ENCODE measurements at regions not wholly inside any gene's neighbourhood (a gene's known extent, or its start where the extent isn't known, plus 50 kb on each side); places are given as distances from the start of the nearest gene placed in this dataset.

- no peak for DNase-seq
These were observed 326.6 kb upstream of the DPH6 start for GRCh38 chr15:35872577-35872976.

GRCh38 chr15:35874260-35874905 lies 328.4 kb upstream of the DPH6 start:
- DNase-seq = no peak

- DNase-seq = no peak
These were observed 330.8 kb upstream of the DPH6 start for GRCh38 chr15:35876762-35877161.

GRCh38 chr15:35880896-35881295 lies 334.9 kb upstream of the DPH6 start:
- no peak for DNase-seq

DNA sequence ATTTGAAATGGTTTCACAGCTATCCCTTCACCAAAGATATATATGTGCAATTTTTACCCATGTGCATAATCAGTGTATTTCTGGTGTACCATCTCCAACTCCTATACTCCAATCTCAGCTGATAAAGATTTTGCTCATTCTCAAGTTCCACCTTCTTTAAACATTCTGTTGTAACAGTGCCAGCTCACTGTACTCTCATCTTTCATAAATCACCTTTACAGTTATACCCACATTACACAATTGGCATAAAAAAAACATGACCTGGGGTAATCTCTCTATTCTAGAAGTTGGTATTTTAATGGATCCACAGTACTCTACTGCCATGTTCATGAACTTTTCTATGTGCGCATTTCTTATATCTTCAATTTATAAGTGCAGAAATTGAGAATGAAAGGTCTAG lies 339.9 kb upstream of the DPH6 start:
- DNase-seq = no peak

- no peak for DNase-seq
These were observed 340.8 kb upstream of the DPH6 start for GRCh38 chr15:35886765-35887164.

DNA sequence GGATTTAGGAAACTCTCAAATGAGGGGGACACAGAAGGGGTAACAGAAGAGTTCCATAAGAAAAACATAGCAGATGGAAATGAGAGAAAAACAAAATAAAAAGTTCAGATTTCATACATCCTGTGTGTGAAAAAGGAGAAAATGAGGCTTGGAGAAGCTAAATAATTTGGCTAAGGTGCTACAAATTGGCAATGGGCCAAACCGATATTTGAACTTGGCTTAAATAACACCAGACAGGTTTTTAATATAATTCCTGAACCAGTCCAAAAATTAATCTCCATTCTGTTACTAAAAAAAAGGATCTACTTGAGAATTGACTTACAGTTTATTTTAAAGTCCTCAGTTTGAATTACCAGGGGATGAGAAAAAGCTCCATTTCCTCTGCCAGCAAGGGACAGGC lies 342.9 kb upstream of the DPH6 start:
- DNase-seq = no peak

DNA sequence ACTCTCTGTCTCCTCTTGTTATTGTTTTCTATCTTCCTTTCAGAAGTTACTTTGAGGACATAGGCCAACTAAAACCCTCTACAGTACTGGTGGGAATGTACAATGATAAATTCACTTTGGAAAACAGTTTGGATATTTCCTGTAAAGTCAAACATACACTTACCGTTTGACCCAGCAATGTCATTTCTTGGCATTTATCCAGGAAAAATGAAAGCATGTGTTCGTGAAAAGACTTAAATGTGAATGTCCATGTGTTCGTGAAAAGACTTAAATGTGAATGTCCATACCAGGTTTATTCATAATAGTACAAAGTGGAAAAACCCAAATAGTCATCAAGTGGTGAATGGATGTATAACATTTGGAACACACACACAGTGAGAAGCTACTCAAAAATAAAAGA lies 361.5 kb upstream of the DPH6 start:
- DNase-seq = no peak

DNA sequence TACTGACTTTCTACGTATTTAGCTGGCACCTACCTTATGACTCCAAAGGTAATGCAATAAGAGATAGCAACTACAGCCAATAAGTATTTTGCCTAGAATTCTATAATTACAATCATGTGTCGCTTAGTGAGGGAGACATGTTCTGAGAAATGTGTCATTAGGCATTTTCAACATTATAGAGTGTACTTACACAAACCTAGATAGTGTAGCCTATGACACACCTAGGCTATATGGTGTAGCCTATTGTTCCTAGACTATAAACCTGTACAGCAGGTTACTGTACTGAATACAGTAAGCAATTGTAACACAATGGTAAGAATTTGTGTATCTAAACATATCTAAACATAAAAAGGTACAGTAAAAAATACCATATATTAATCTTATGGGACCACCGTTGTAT lies 363.4 kb upstream of the DPH6 start:
- DNase-seq = no peak

DNA sequence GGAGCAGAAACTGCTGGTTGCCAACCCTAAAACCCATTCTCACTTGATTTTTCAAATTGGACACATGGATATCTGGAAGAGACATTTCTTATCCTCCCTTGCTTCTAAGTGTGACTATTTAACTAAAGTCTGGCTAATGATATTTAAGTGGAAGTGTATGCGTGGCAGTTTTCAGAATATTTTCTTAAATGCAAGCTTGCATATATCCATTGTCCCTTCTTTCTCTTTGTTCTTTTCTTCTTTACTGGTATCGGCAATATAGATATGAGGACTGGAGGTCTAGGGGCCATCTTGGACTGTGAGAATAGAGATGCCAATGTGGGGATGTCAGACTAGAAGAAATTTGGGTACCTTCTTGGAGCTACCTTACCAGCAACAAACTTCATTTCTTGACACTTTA lies 364.3 kb upstream of the DPH6 start:
- DNase-seq = no peak

DNA sequence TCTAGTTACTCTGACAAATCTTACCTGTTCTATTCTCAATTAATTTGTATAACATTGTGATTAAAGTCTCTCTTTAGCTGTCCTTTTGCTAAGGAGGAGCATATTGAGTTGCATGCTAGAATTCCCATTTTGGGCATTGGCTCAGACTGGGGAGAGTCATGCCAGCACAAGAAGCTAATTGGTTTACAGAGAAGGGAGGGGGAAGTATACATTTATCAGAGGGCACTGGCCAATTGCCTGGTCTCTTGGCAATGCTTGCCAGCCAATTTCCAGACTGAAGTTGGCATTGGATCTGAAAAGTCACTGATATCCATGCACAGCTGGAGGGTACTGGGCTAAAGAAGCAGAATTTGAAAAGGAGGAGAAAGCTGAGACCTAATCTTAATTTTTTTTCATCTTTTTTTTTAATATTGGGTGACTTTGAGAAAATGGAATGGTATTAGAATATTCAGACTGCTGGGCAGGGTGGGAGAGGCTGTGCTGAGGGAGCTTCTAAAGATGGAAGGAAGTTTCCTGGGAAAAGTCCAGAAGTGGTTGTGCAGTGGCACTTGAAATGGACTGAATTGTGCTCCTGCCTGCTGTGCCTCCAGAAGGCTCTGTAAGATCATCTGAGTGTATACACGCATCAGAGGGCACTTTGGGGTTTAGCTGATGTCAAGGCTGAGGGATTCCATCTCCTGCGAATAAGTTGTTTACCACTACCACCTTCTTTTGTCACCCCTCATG lies 365.2 kb upstream of the DPH6 start:
- no peak for DNase-seq

DNA sequence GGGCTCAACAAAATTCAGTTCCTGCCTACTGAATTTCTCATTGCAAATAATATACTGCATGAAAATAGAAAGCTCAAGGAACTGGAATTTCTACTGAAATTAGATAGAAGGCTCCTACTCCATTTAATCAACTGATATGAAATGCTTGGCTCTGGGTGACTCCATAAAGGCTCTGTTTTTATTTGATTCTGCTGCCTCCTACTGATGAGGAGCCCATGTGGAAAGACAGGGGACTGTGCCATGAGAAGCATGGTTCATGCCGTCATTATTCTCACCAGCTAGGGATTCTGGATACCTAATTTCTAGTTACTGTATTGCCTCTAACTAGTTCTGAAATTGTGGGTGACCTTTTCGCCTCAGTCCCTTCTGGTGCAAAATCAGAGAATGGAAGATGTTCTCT lies 366.2 kb upstream of the DPH6 start:
- no peak for DNase-seq

DNA sequence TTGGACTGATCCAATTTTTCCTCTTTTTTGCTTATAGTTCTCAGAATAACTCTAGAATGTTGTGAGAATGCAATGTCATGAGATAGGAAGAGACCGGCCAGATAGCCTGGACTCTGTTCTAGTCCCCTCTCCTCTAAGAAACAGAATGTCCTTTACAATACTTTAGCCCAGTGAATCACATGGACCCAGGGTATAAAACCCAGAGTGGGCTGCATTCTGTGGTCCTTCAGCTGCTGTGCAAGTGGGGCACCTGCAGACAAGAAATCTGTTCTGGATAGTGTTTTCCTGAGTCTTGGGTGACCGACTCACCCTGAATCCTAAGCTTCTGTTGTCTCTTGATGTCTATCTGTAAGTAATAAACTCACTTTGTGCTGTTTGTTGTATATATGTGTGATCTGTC lies 368.6 kb upstream of the DPH6 start:
- DNase-seq = no peak

GRCh38 chr15:35921046-35921445 lies 375.1 kb upstream of the DPH6 start:
- no peak for DNase-seq

DNA sequence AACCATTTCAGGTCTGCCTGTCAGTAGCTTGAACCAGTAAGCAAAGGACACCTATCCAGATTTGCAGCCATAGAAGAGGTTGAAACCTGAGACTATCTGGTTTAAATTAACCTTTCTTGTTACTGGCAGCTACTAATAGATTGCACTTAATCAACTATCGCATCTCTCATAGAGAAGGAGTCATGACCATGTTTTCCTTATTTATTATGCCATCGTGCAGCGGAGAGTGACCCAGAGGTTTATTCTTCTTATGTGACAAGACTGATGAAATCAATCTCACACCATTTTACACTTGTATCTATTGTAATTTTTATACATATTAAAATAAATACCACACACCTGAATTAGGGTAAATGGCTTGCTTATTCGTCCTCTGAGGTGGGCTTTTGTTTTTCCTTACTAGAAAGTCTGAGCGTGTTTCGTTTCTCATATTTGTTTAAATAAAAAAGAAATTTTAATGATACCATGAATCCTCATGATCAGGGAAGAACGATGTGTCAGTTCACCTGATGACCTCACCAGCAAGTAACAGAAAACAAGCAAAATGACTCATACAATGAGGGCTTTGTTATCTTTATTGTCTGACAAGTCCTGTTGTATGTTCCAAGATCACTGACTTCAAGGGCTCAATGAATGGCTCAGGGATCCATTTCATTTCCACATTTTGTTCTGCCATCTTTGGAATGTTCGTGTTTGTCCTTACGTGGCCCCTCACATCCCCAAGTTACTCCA lies 379.5 kb upstream of the DPH6 start:
- DNase-seq = no peak

- no peak for DNase-seq
These were observed 380.0 kb upstream of the DPH6 start for GRCh38 chr15:35926007-35926380.

DNA sequence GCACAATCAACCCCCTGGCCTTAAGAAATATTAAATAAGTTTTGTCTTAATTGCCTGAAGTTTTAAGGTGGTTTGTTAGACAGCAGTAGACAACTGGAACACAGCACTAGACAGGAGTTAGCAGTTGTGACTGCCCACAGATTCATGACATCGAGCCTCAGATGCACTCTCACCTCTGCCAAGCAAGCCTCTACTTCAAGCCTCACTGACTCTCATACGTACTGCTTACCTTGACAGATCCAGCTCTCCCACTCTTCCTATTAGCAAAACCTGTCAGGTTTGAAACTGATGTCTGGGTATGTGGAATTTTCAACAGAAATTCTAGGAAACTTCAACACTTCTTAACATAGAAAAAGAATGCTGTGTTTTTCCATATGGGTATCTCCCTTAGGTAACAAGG lies 382.9 kb upstream of the DPH6 start:
- no peak for DNase-seq

GRCh38 chr15:35929740-35930444 lies 383.9 kb upstream of the DPH6 start:
- no peak for DNase-seq

GRCh38 chr15:35931799-35932341 lies 385.9 kb upstream of the DPH6 start:
- no peak for DNase-seq

- DNase-seq = no peak
These were observed 386.6 kb upstream of the DPH6 start for GRCh38 chr15:35932531-35932930.

DNA sequence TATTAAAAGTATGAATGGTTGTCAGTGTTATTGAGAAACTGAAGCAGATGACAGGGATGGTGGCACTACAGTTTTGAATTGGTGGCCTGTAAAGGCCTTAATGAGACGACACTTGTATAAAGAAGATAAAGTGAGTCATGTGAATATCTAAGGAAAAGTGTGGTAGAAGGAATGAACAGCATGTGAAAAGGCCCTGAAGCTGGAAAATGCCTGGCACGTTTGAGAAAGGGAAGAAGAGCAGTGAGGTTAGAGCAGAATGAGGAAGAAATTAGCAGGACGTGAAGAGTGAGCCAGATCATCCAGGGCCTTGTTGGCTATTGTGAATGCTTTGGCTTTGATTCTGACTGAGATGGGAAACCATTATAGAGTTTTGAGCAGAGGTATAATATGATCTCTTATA lies 387.6 kb upstream of the DPH6 start:
- no peak for DNase-seq

GRCh38 chr15:35934383-35935049 lies 388.6 kb upstream of the DPH6 start:
- DNase-seq = no peak

- DNase-seq = no peak
These were observed 390.3 kb upstream of the DPH6 start for GRCh38 chr15:35936284-35936683.
